ENCODE measurements at regions not wholly inside any gene's neighbourhood (a gene's known extent, or its start where the extent isn't known, plus 50 kb on each side); places are given as distances from the start of the nearest gene placed in this dataset.
A peak's percentile ranks its signal among the peaks of the same experiment; 100 is the strongest.

GRCh38 chr4:177798161-177798560, 355.9 kb upstream of the AGA start:
- DNase-seq (ENCODE audit: low read depth), result no peak

DNA sequence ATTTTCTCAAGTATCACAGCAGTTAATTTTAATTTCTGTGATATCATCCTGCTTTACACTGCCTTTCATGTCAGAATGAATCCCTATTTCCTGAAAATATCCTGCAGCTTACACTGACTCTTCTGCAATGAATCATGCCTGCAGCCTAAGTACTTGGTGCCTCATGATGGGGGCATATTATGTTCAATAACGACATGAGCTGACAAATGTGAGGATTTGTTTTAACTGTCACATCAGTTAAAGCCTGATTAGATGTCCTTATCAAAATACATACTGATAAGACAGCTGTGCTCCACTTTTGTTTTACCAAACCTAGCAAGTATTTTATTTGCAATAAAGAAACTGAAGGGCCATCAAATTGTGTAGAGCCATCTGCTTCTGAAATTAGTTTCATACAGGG, 359.9 kb upstream of the AGA start:
- DNase-seq (ENCODE audit: low read depth), result no peak

GRCh38 chr4:177802661-177803060, 360.4 kb upstream of the AGA start:
- DNase-seq (ENCODE audit: low read depth), result no peak

- no peak for DNase-seq (ENCODE audit: low read depth)
These were observed 360.9 kb upstream of the AGA start for GRCh38 chr4:177803151-177803550.

- no peak for DNase-seq (ENCODE audit: low read depth)
These were observed 367.6 kb upstream of the AGA start for GRCh38 chr4:177809791-177810190.

- no peak for DNase-seq (ENCODE audit: low read depth)
These were observed 368.0 kb upstream of the AGA start for GRCh38 chr4:177810220-177810619.

- peak; percentile 39 for DNase-seq (ENCODE audit: low read depth)
These were observed 376.2 kb upstream of the AGA start for GRCh38 chr4:177818392-177818791.

GRCh38 chr4:177826973-177827372, 384.7 kb upstream of the AGA start:
- DNase-seq (ENCODE audit: low read depth), result no peak

DNA sequence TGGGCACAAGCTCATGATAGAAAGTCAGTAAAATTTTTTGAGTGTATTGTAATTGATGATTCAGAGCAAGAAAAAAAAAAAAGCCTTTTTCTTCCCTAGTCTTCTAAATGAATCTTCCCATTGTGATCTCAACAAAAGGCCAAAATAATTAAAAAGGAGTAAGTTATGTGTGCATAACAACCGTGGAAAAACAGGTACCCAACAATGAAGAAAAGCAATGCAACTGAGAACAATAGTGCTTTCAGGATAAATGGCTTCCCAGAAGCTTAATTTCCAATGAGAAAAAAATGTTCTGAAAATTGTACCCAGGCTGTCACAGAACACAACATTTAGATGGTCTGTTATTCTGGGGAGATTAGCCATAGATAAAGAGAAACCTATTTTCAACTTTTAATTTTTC, 399.0 kb upstream of the AGA start:
- DNase-seq (ENCODE audit: low read depth), result no peak

- DNase-seq (ENCODE audit: low read depth), result no peak
These were observed 411.0 kb upstream of the AGA start for GRCh38 chr4:177853229-177853628.

- DNase-seq (ENCODE audit: low read depth), result no peak
These were observed 413.4 kb upstream of the AGA start for GRCh38 chr4:177855507-177856197.

- DNase-seq (ENCODE audit: low read depth), result no peak
These were observed 417.9 kb upstream of the AGA start for GRCh38 chr4:177860171-177860570.

DNA sequence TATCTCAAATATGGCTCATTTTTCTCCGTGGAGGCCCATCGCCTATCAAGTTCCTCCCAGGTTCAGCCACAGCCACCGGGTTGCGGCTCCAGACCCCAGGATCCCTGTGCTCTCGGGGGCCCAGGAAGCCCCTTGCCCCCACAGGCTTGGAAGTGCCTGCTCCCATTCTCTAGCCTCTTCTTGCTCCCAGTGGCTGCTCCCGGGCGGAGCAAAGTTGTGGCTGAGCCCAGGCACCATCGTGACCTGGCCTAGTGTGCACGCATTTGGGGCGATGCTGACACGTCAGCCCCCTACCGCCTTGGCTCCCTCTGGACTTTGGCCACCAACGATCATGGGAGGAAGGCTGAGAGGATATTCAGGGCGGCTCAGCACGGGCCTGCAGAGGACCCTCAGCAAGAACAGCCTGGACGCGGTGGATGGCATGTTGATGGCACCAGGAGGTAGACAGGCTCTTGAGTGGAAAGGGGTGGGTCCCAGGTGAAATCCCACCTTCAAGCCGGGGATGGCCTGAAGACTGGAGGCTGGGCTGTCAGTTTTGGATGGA, 419.4 kb upstream of the AGA start:
- DNase-seq (ENCODE audit: low read depth), result no peak

- DNase-seq (ENCODE audit: low read depth), result no peak
These were observed 420.4 kb upstream of the AGA start for GRCh38 chr4:177862541-177863176.

DNA sequence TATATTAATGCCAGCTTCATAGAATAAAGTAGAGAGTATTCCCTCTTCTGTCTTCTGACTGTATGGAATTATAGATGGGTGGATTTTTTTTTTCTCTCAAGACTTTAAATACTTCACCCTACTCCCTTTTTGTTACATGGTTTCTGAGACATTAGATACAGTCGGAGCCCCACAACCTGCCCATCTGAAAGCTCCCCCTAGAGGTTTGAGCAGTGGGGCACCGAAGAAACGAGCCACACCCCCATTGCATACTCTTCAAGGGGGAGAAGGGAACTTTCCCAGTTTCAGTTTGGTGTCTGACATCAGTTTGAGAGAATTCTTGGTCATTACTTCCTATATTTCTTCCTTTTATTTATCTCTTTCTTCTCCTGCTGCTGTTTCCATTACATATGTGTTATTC, 437.6 kb upstream of the AGA start:
- DNase-seq (ENCODE audit: low read depth), result peak; percentile 36

GRCh38 chr4:177895136-177895535, 452.9 kb upstream of the AGA start:
- no peak for DNase-seq (ENCODE audit: low read depth)

- DNase-seq (ENCODE audit: low read depth), result no peak
These were observed 459.5 kb upstream of the AGA start for GRCh38 chr4:177901786-177902185.

- no peak for DNase-seq (ENCODE audit: low read depth)
These were observed 460.1 kb upstream of the AGA start for GRCh38 chr4:177902386-177902785.

- DNase-seq (ENCODE audit: low read depth), result no peak
These were observed 465.6 kb upstream of the AGA start for GRCh38 chr4:177907736-177908424.

DNA sequence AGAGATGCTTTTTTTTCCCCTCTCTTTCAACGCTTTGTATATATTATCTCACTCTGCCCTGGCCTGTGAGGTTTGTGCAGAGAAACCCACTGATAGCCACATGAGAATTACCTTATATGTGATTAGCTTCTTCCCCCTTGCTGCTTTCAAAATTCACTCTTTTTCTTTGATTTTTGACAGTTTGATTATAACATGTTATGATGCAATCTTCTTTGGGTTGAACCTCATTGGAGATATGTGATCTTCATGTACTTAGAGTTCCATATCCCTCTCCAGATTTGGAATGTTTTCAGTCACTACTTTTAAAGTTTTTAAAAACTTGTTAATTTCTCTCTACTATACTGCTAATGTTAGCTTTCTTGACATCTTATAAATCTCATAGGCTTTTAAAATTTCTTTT, 479.5 kb upstream of the AGA start:
- no peak for DNase-seq (ENCODE audit: low read depth)

- no peak for DNase-seq (ENCODE audit: low read depth)
These were observed 481.7 kb upstream of the AGA start for GRCh38 chr4:177923888-177924287.

DNA sequence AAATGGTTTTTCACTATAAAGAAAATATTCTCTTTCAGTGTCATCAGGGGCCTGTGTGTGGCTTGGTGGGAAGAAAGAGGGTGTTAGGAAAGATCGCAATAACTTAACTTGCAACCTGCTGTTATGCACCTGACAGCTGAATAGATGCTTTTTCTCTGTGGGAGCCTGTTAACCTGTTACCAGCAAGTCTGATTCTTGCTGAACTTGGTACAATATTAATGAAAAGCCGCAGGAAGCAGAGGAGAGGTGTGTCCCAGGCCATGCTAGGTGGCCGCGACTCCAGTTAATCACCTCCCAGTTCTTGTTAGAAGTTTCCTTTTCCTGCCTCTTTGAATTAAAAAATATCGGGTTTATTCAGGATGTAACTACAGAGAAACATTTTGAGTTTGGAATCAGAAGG, 494.8 kb upstream of the AGA start:
- DNase-seq (ENCODE audit: low read depth), result no peak

DNA sequence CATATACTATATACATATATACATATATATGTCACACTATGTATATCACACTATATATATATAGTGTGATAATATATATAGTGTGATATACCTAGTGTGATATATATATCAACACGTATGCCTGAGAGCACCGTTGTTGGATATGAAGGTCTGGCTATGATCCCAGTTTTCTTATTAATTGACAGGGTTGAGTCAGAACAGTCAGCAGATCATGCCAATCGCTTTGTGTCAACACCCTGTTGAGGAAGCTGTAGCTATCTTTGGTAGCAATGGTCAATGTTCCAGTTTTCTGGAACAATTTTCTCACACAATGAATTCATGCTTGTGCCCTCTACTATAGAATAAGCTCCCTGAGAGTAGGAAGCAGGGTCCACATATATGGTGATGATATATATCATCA, 496.0 kb upstream of the AGA start:
- DNase-seq (ENCODE audit: low read depth), result no peak

All from HT1080 (cell line).